Frontal cortex (tissue), 3 donors: ENCODE measurements at regions not wholly inside any gene's neighbourhood (a gene's known extent, or its start where the extent isn't known, plus 50 kb on each side); places are given as distances from the start of the nearest gene placed in this dataset.
"Not testable (repeated sequence)": the region's sequence is repeated elsewhere in the genome, so short reads cannot be mapped to it uniquely, and the experiment has no call there.

Source experiments
- DNase-seq, 2 donors: peaks; one replicate each; pipeline ENCODE4 v3.0.0; 2012; ENCODE audit warnings: low spot score in 2 of 2
- FAIRE-seq: peaks from 2 replicates; lab custom pipeline; 2012; peaks lifted over from hg19 to GRCh38; lab: Jason Lieb, UNC
- donor health status: control.
- donor health status: control.
- donor health status: control.

- no peak for FAIRE-seq
- no peak for DNase-seq
Observed at GRCh38 chr14:105978618-105979295, 452.4 kb downstream of the TMEM121 start.

GRCh38 chr14:105979446-105979845 lies 453.1 kb downstream of the TMEM121 start:
- FAIRE-seq (no peak), DNase-seq (no peak)

GRCh38 chr14:105980224-105980623 lies 453.8 kb downstream of the TMEM121 start:
- DNase-seq (no peak), FAIRE-seq (no peak)

GRCh38 chr14:105981517-105982302 lies 455.3 kb downstream of the TMEM121 start:
- DNase-seq, FAIRE-seq: not testable (repeated sequence)

GRCh38 chr14:105982664-105983063 lies 456.3 kb downstream of the TMEM121 start:
- FAIRE-seq, result no peak
- no peak for DNase-seq

- DNase-seq (no peak), FAIRE-seq (no peak)
Observed at GRCh38 chr14:105986894-105987284, 460.5 kb downstream of the TMEM121 start.

- DNase-seq, result no peak
- FAIRE-seq, result no peak
Observed at GRCh38 chr14:105987563-105987962, 461.2 kb downstream of the TMEM121 start.

GRCh38 chr14:105989566-105990302 lies 463.4 kb downstream of the TMEM121 start:
- DNase-seq (no peak), FAIRE-seq (no peak)

GRCh38 chr14:105991677-105992076 lies 465.3 kb downstream of the TMEM121 start:
- not testable (repeated sequence) for DNase-seq, FAIRE-seq

- DNase-seq, result no peak
- no peak for FAIRE-seq
Observed at GRCh38 chr14:105993814-105994213, 467.4 kb downstream of the TMEM121 start.

- FAIRE-seq, DNase-seq: not testable (repeated sequence)
Observed at GRCh38 chr14:105995011-105995710, 468.8 kb downstream of the TMEM121 start.

- not testable (repeated sequence) for DNase-seq, FAIRE-seq
Observed at GRCh38 chr14:105998597-105998996, 472.2 kb downstream of the TMEM121 start.

- no peak for FAIRE-seq
Observed at GRCh38 chr14:105999361-106000028, 473.1 kb downstream of the TMEM121 start.

GRCh38 chr14:106000029-106000511 lies 473.7 kb downstream of the TMEM121 start:
- DNase-seq, FAIRE-seq: not testable (repeated sequence)

More at GRCh38 chr14:105999361-106000028, 473.1 kb downstream of the TMEM121 start:
- DNase-seq, result no peak

GRCh38 chr14:106001277-106001676 lies 474.9 kb downstream of the TMEM121 start:
- not testable (repeated sequence) for DNase-seq, FAIRE-seq

GRCh38 chr14:106003351-106003750 lies 477.0 kb downstream of the TMEM121 start:
- DNase-seq (no peak), FAIRE-seq (no peak)

GRCh38 chr14:106004937-106005795 lies 478.8 kb downstream of the TMEM121 start:
- not testable (repeated sequence) for DNase-seq, FAIRE-seq

- not testable (repeated sequence) for FAIRE-seq, DNase-seq
Observed at GRCh38 chr14:106006043-106006442, 479.7 kb downstream of the TMEM121 start.
